NT2/D1 (cell line): ENCODE measurements at regions not wholly inside any gene's neighbourhood (a gene's known extent, or its start where the extent isn't known, plus 50 kb on each side); places are given as distances from the start of the nearest gene placed in this dataset.

Source experiments
- SUZ12 ChIP-seq: IDR thresholded peaks from 2 replicates; pipeline ENCODE4 v1.6.1; 2011; ENCODE audit not compliant: insufficient read length, insufficient read depth; ENCODE audit errors: extremely low read depth
- YY1 ChIP-seq: IDR thresholded peaks from 2 replicates; pipeline ENCODE4 v1.6.1; 2011; ENCODE audit not compliant: insufficient read length, insufficient read depth
- ZNF274 ChIP-seq: IDR thresholded peaks from 2 replicates; pipeline ENCODE4 v1.6.1; 2011; ENCODE audit warnings: mild to moderate bottlenecking, low read depth, low read length

- TF ChIP-seq YY1 (no peak), ZNF274 (no peak), SUZ12 (no peak)
These were observed 354.5 kb upstream of the NBEA start for GRCh38 chr13:34587576-34587975.
